Endothelial cell of umbilical vein (primary cell): ENCODE measurements at regions not wholly inside any gene's neighbourhood (a gene's known extent, or its start where the extent isn't known, plus 50 kb on each side); places are given as distances from the start of the nearest gene placed in this dataset.

Experiments used
- BruUV-seq: library from RNA; stranded (reverse); fragments of 400-500 nt; replicated peaks from 2 replicates; lab custom pipeline; 2021; lab: Mats Ljungman, UMichigan
- CTCF ChIA-PET: fragments of 300-600, 350-600 bp; sonication (Branson Sonifier 250); formaldehyde crosslinking; loops from one replicate; lab custom pipeline; 2021; ENCODE audit warnings: antibody characterized with exemption, inconsistent platforms; lab: Charles Lee
- POLR2A ChIA-PET: fragments of 300-600, 350-600 bp; sonication (Branson Sonifier 250); formaldehyde crosslinking; loops from one replicate; lab custom pipeline; 2021; ENCODE audit warnings: antibody characterized with exemption, inconsistent platforms; lab: Charles Lee
- DNase-seq: peaks from one replicate; pipeline ENCODE4 v3.0.0-alpha.2; 2011; ENCODE audit warnings: low read depth, low spot score
- FAIRE-seq: peaks from 2 replicates; lab custom pipeline; 2011; peaks lifted over from hg19 to GRCh38; lab: Jason Lieb, UNC
- H2AFZ ChIP-seq: 2 replicates; pipeline ENCODE4 v1.6.0; 2012; ENCODE audit warnings: low read depth, low read length, control low read depth, inconsistent platforms
- H3K27ac ChIP-seq: 2 replicates; pipeline ENCODE4 v1.5.1; 2011; ENCODE audit warnings: low read depth, mild to moderate bottlenecking, control low read depth, low read length, moderate library complexity; ENCODE audit not compliant: insufficient read depth
- H3K27me3 ChIP-seq, 2 experiments: 2 replicates each; pipeline versions ENCODE4 v1.6.0 to v1.6.1; 2011; ENCODE audit warnings: low read length in 2 of 2, mixed read lengths in 1 of 2; ENCODE audit not compliant: control insufficient read depth in 2 of 2, insufficient read depth in 2 of 2
- H3K36me3 ChIP-seq, 2 experiments: 2 replicates in 1 of 2; 3 replicates in 1 of 2; pipeline ENCODE4 v1.5.1; 2011; ENCODE audit warnings: low read length in 2 of 2, mild to moderate bottlenecking in 1 of 2, moderate library complexity in 1 of 2; ENCODE audit not compliant: control insufficient read depth in 2 of 2, insufficient read depth in 2 of 2; ENCODE audit errors: extremely low read depth in 1 of 2
- H3K4me1 ChIP-seq: 3 replicates; pipeline ENCODE4 v1.5.1; 2011; ENCODE audit warnings: mild to moderate bottlenecking, low read length; ENCODE audit not compliant: control insufficient read depth, insufficient read depth; ENCODE audit errors: extremely low read depth
- H3K4me2 ChIP-seq: 2 replicates; pipeline ENCODE4 v1.6.1; 2011; ENCODE audit warnings: low read length, control low read depth, mixed read lengths; ENCODE audit not compliant: insufficient read depth
- H3K4me3 ChIP-seq, 3 experiments: fragments of 200-600 bp in 1 of 3; sonication (generic), shearing (Covaris generic) in 1 of 3; replicated peaks in 1 of 3; 2 replicates each; pipeline ENCODE4 v1.5.1; 2011 to 2016; ENCODE audit warnings: control low read depth in 3 of 3, low read length in 3 of 3, mild to moderate bottlenecking in 2 of 3, inconsistent platforms in 1 of 3, low read depth in 1 of 3, moderate library complexity in 1 of 3; ENCODE audit not compliant: insufficient read depth in 1 of 3
- H3K79me2 ChIP-seq: 2 replicates; pipeline ENCODE4 v1.6.0; 2012; ENCODE audit warnings: low read length, inconsistent platforms; ENCODE audit not compliant: control insufficient read depth, insufficient read depth
- H3K9ac ChIP-seq: replicated peaks from 2 replicates; pipeline ENCODE3; 2011; ENCODE audit warnings: low read length, control low read depth; ENCODE audit not compliant: insufficient read depth; ENCODE audit errors: extremely low read depth
- H3K9me1 ChIP-seq: replicated peaks from 3 replicates; pipeline ENCODE4 v1.6.0; 2011; ENCODE audit warnings: mild to moderate bottlenecking, low read length; ENCODE audit not compliant: control insufficient read depth, insufficient read depth; ENCODE audit errors: extremely low read depth
- H3K9me3 ChIP-seq: replicated peaks from 2 replicates; pipeline ENCODE4 v1.5.1; 2012; ENCODE audit warnings: low read length, inconsistent platforms; ENCODE audit not compliant: control insufficient read depth, insufficient read depth
- H4K20me1 ChIP-seq: replicated peaks from 2 replicates; pipeline ENCODE3; 2011; ENCODE audit warnings: mild to moderate bottlenecking, low read length; ENCODE audit not compliant: control insufficient read depth, insufficient read depth; ENCODE audit errors: extremely low read depth
- CTCF ChIP-seq, 2 donors: IDR thresholded peaks; 1 replicate in 1 of 2; 2 replicates in 1 of 2; pipeline ENCODE4 v1.5.1; 2011; ENCODE audit warnings: low read length in 2 of 2, mild to moderate bottlenecking in 2 of 2, moderate library complexity in 2 of 2, control low read depth in 1 of 2, inconsistent platforms in 1 of 2, low read depth in 1 of 2; ENCODE audit not compliant: insufficient read depth in 1 of 2; ENCODE audit errors: extremely low read depth in 1 of 2
- EZH2 ChIP-seq: IDR thresholded peaks from 2 replicates; pipeline ENCODE4 v1.6.1; 2012; ENCODE audit warnings: borderline replicate concordance, low read depth, mild to moderate bottlenecking, moderate library complexity, low read length, inconsistent platforms; ENCODE audit not compliant: severe bottlenecking
- FOS ChIP-seq: IDR thresholded peaks from 2 replicates; pipeline ENCODE4 v1.6.1; 2011; ENCODE audit warnings: mild to moderate bottlenecking, low read length, moderate library complexity, borderline replicate concordance; ENCODE audit not compliant: insufficient read depth
- GATA2 ChIP-seq: IDR thresholded peaks from 2 replicates; pipeline ENCODE4 v1.7.0; 2011; ENCODE audit warnings: low read depth, mild to moderate bottlenecking, moderate library complexity, mixed read lengths, low read length; ENCODE audit not compliant: insufficient read length, insufficient read depth
- JUN ChIP-seq: IDR thresholded peaks from 2 replicates; pipeline ENCODE4 v1.6.1; 2011; ENCODE audit warnings: borderline replicate concordance, low read depth; ENCODE audit not compliant: insufficient read length, insufficient read depth
- MAX ChIP-seq: IDR thresholded peaks from 2 replicates; pipeline ENCODE4 v1.6.1; 2011; ENCODE audit not compliant: insufficient read depth, insufficient read length
- MYC ChIP-seq: IDR thresholded peaks from one replicate; pipeline ENCODE4 v1.6.1; 2011; ENCODE audit warnings: mild to moderate bottlenecking, low read depth, low read length
- POLR2A ChIP-seq: IDR thresholded peaks from 2 replicates; pipeline ENCODE4 v1.6.1; 2012; ENCODE audit warnings: low read depth, mild to moderate bottlenecking, control low read depth, low read length
- POLR2AphosphoS5 ChIP-seq: IDR thresholded peaks from 2 replicates; pipeline ENCODE4 v1.6.1; 2012; ENCODE audit warnings: low read depth, mild to moderate bottlenecking, control low read depth, low read length, moderate library complexity; ENCODE audit not compliant: insufficient read depth
- dilution Hi-C: fragments of 300-500 bp; cut with MboI; formaldehyde crosslinking; loops from one replicate; pipeline ENCODE4 v1.15.0; 2019; ENCODE audit warnings: low sequenced_read_pairs; ENCODE audit not compliant: extremely low pct_ligation_motif_present
- intact Hi-C: fragments of 100-400 bp; cut with micrococcal nuclease; formaldehyde crosslinking; loops from one replicate; pipeline ENCODE4 v1.10.0; 2022

GRCh38 chr6:74577619-74578018, 628.2 kb downstream of the COL12A1 start:
- Histone ChIP-seq H3K9me1 (no peaks in the 10 kb centered on the region), H3K79me2 (no peaks in the 10 kb centered on the region), H3K4me3 (no peak overlapping the region), H3K27ac (no peak overlapping the region), H3K4me2 (no peak overlapping the region), H3K36me3 (no peaks in the 10 kb centered on the region), H3K9ac (no peak overlapping the region), H2AFZ (peak overlapping the region; percentile 23), H3K27me3 (no peaks in the 10 kb centered on the region), H3K9me3 (no peaks in the 10 kb centered on the region), H4K20me1 (no peaks in the 10 kb centered on the region), H3K4me1 (no peaks in the 10 kb centered on the region)
- TF ChIP-seq JUN (no peak), MAX (no peak), POLR2AphosphoS5 (no peak), EZH2 (no peak), CTCF (IDR thresholded peaks at IDR 0.05; ENCODE audit: extremely low read depth in 1 of 2, insufficient read depth in 1 of 2, low read depth in 1 of 2, low read length in 2 of 2) (no peak), POLR2A (no peak), MYC (no peak), GATA2 (no peak), FOS (no peak)
- ChIA-PET POLR2A (no interaction called here), CTCF (interaction anchor here (0.9 to 3.0 kb wide), 4 partner anchors 12 to 627 kb away, joined by 3 to 10 read pairs (median 3); no protein-coding TSS in a partner anchor)
- BruUV-seq = no TSS peak
- FAIRE-seq (no peak), DNase-seq (peak; percentile 24)
- dilution Hi-C loops (no loop called here), intact Hi-C loops (no loop called here)
